Glomerular visceral epithelial cell (primary cell): ENCODE measurements at regions not wholly inside any gene's neighbourhood (a gene's known extent, or its start where the extent isn't known, plus 50 kb on each side); places are given as distances from the start of the nearest gene placed in this dataset.

ENCODE experiments used
- DNase-seq: peaks from one replicate; pipeline ENCODE4 v3.0.0-alpha.2; 2016; ENCODE audit errors: extremely low spot score

DNA sequence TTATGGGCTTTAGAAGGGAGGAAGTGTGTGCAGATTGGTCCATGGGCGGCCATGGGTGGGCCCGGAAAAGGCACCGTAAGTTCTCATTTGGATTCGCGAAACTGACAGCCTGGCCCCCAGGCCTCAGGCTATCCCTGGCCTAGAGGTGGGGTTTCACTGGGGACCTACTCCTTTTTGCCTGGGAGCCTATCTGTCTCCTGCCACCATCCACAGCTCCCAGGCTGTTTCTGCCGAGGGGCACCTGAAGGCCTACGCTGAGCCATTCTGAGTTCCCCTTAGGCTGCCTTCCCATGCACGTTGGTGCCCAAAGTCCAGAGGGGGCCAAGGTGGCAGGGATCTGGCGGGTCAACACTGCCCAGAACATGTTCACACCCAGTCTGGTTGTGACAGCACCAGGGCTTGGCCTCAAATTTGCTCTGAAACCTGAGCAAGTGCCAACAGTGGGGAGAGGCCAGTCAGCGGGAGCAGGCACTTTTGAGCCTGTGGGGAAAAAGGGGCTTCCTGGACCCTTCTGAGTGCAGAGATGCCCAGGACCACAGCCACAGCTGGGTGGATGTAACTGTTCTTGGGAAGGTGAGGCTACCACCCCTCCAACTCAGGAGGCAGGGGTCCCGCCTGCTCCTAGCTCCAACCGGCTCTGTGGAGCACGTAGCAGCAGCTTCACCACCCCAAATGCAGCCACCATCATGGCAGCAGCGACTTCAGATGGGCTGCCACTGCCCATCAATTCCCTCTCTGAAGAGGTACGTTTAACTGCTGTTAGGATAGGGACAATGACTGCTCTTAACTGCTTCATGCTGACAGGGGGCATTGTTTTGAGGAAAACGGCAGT lies 73.6 kb upstream of the ZNF804A start:
- no peak for DNase-seq

DNA sequence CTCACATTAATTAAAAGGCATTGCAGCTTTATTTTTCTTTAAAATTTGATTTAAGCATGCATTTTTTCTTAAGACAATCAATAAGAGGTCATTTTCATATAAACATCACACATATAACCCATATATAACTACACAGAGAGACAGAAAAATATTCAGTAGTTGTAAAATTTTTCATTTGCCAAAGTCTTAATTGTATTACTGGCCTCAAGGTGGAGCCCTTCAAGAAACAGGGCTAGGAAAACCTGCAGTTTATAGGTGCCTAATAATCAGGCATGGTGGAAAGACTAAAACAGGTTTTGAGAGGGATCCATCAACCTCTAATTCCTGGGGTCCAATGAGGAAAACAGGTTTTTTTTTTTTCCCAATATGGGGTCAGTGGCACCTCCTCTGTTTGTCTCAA lies 71.3 kb upstream of the ZNF804A start:
- no peak for DNase-seq

GRCh38 chr2:184528119-184528518 lies 70.2 kb upstream of the ZNF804A start:
- DNase-seq = no peak

GRCh38 chr2:184530239-184530638 lies 68.1 kb upstream of the ZNF804A start:
- no peak for DNase-seq

DNA sequence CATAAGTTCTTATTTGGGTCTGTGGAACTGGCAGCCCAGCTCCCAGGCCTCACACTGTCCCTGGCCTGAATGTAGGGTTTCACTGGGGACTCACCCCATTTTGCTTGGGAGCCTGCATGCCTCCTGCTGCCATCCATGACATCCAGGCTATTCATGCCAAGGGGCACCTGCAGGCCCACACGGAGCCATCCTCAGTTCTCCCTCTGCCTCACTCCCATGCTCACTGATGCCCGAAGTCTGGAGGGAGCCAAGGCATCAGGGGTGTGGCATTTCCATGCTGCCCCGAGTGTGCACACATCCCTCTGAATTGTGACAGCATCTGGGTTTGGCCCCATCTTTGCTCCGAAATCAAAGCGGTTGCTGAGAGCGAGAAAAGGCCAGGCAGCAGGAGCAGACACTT lies 67.4 kb upstream of the ZNF804A start:
- no peak for DNase-seq

GRCh38 chr2:184532551-184532950 lies 65.8 kb upstream of the ZNF804A start:
- no peak for DNase-seq

DNA sequence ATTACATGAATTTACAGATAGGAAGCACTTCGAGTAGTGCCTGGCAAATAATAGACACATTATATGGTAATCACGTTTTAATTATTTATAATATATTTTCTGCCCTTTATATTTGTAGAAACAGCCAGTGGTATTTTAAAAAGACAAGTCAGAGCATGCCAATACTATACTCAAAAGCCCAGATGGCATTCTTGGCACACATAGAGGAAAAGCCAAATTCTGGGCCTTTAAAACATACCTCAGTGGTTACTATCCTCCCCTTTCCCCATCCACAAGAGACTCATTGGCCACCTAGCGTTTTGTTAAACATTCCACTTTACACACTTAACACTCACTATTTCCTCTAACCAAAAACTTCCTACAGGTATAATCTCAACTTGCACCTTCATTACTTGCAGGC lies 63.3 kb upstream of the ZNF804A start:
- no peak for DNase-seq

DNA sequence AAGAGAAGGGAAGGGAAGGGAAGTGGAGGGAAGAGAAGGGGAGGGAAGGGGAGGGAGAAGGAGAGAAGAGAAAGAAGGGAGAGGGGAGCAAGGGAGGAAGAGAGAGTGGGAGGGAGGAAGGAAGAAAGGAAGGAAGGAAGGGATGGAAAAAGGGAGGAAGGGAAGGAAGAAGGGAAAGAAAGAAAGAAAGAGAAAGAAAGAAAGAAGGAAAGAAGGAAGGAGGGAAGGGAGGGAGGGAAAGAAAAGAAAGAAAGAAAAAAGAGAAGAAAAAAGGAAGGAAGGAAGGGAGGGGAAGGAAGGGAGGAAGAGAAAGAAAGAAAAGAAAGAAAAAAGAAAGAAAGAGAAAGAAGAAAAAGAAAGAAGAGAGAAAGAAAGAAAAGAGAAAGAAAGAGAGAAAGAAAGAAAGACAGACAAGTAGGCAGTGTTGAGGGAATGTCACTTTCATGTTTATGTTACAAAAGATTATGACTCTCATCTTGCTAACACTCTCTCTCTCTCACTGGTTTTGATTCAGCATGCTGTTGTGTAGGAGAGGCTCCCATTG lies 58.0 kb upstream of the ZNF804A start:
- no peak for DNase-seq

- DNase-seq = no peak
Observed at GRCh38 chr2:184541591-184541990, 56.7 kb upstream of the ZNF804A start.

- DNase-seq = no peak
Observed at GRCh38 chr2:184543832-184544231, 54.5 kb upstream of the ZNF804A start.
